A549 (cell line): ENCODE measurements at regions not wholly inside any gene's neighbourhood (a gene's known extent, or its start where the extent isn't known, plus 50 kb on each side); places are given as distances from the start of the nearest gene placed in this dataset.
"Not testable (repeated sequence)": the region's sequence is repeated elsewhere in the genome, so short reads cannot be mapped to it uniquely, and the experiment has no call there.

Source experiments
- ATAC-seq, 2 experiments: fragments of 200-7000 bp in 1 of 2; fragments of >200 bp in 1 of 2; cut with Nextera tagmentation in 1 of 2; cut with Tn5 transposase in 1 of 2; 3 replicates each; pipeline versions ENCODE4 v1.8.0 to v1.9.1; 2018 to 2020; ENCODE audit warnings: mild to moderate bottlenecking in 1 of 2, moderate library complexity in 1 of 2
- CTCF ChIA-PET: fragments of 300-600 bp; sonication (Branson Sonifier 250); formaldehyde crosslinking; extraction: SDS; loops from one replicate; lab custom pipeline; 2021; ENCODE audit warnings: antibody characterized with exemption, inconsistent platforms; lab: Yijun Ruan, JAX
- POLR2A ChIA-PET: fragments of 350-600 bp; formaldehyde crosslinking; extraction: SDS; loops from one replicate; lab custom pipeline; 2021; ENCODE audit warnings: antibody characterized with exemption, inconsistent platforms; lab: Yijun Ruan, JAX
- DNase-seq, 2 experiments: peaks; one replicate each; pipeline versions ENCODE4 v3.0.0 to v3.0.0-alpha.2; 2011 to 2016; ENCODE audit warnings: low read depth in 1 of 2, low spot score in 1 of 2
- FAIRE-seq: peaks from 2 replicates; lab custom pipeline; 2011; peaks lifted over from hg19 to GRCh38; lab: Jason Lieb, UNC
- H3K27ac ChIP-seq, 2 experiments: fragments of >200 bp; sonication (Bioruptor Twin); formaldehyde crosslinking; 3 replicates each; pipeline ENCODE4 v1.5.1; 2016 to 2017
- H3K4me1 ChIP-seq: fragments of >200 bp; sonication (Bioruptor Twin); formaldehyde crosslinking; 3 replicates; pipeline ENCODE4 v1.6.1; 2016
- H3K4me2 ChIP-seq: fragments of >200 bp; sonication (Bioruptor Twin); formaldehyde crosslinking; 3 replicates; pipeline ENCODE4 v1.6.1; 2016
- H3K4me3 ChIP-seq: fragments of >200 bp; sonication (Bioruptor Twin); formaldehyde crosslinking; 3 replicates; pipeline ENCODE4 v1.5.1; 2016
- H3K9me3 ChIP-seq: fragments of >200 bp; sonication (Bioruptor Twin); formaldehyde crosslinking; 3 replicates; pipeline ENCODE4 v1.6.1; 2016
- BHLHE40 ChIP-seq: IDR thresholded peaks from 2 replicates; pipeline ENCODE4 v1.6.1; 2012; ENCODE audit warnings: low read depth, low read length, inconsistent platforms
- CBX2 ChIP-seq: fragments of 200-600 bp; sonication (generic); IDR thresholded peaks from 2 replicates; pipeline ENCODE4 v1.6.1; 2016; ENCODE audit warnings: low read depth, mild to moderate bottlenecking, borderline replicate concordance
- CBX8 ChIP-seq: fragments of 200-600 bp; sonication (generic); IDR thresholded peaks from 2 replicates; pipeline ENCODE4 v1.6.1; 2016
- CHD2 ChIP-seq: fragments of 150-350 bp; IDR thresholded peaks from 2 replicates; pipeline ENCODE4 v1.6.1; 2014; ENCODE audit warnings: low read length; ENCODE audit not compliant: partially characterized antibody
- EHF ChIP-seq: fragments of 250-450 bp; sonication (Bioruptor Pico); IDR thresholded peaks from 2 replicates; pipeline ENCODE4 v1.5.0; 2020; ENCODE audit warnings: mild to moderate bottlenecking
- FOXS1 ChIP-seq: fragments of 250-450 bp; sonication (Bioruptor Pico); IDR thresholded peaks from 2 replicates; pipeline ENCODE4 v1.5.0; 2020; ENCODE audit warnings: mild to moderate bottlenecking, moderate library complexity
- HEYL ChIP-seq: fragments of 250-450 bp; sonication (Bioruptor Pico); IDR thresholded peaks from 2 replicates; pipeline ENCODE4 v1.8.0; 2021; ENCODE audit warnings: mild to moderate bottlenecking, moderate library complexity
- KDM1A ChIP-seq: fragments of 200-600 bp; sonication (generic); IDR thresholded peaks from 2 replicates; pipeline ENCODE4 v1.6.1; 2016; ENCODE audit warnings: low read depth, mild to moderate bottlenecking
- KDM5A ChIP-seq: fragments of 200-600 bp; sonication (generic); IDR thresholded peaks from 2 replicates; pipeline ENCODE4 v1.6.1; 2016; ENCODE audit warnings: antibody characterized with exemption, mild to moderate bottlenecking
- NFE2L2 ChIP-seq: fragments of 150-350 bp; conservative IDR thresholded peaks from 2 replicates; pipeline ENCODE4 v1.6.1; 2014; ENCODE audit warnings: low read length
- NR3C1 ChIP-seq: fragments of >200 bp; sonication (Bioruptor Twin); formaldehyde crosslinking; IDR thresholded peaks from 3 replicates; pipeline ENCODE4 v1.6.1; 2017
- PHF8 ChIP-seq: fragments of 200-600 bp; sonication (generic); IDR thresholded peaks from 2 replicates; pipeline ENCODE4 v1.6.1; 2016; ENCODE audit warnings: low read depth, mild to moderate bottlenecking, antibody characterized with exemption, moderate library complexity, borderline replicate concordance
- POLR2AphosphoS2 ChIP-seq: conservative IDR thresholded peaks from 2 replicates; pipeline ENCODE4 v1.6.1; 2012; ENCODE audit warnings: low read length, improper control_type of control experiment, inconsistent platforms
- RAD21 ChIP-seq, 2 experiments: fragments of >200 bp in 1 of 2; sonication (Bioruptor Twin) in 1 of 2; formaldehyde crosslinking in 1 of 2; IDR thresholded peaks in 1 of 2; conservative IDR thresholded peaks in 1 of 2; 2 replicates in 1 of 2; 3 replicates in 1 of 2; pipeline ENCODE4 v1.6.1; 2012 to 2018; ENCODE audit warnings: inconsistent platforms in 1 of 2
- RARB ChIP-seq: fragments of 250-450 bp; sonication (Bioruptor Pico); IDR thresholded peaks from 2 replicates; pipeline ENCODE4 v1.8.0; 2021; ENCODE audit warnings: mild to moderate bottlenecking, moderate library complexity
- RCOR1 ChIP-seq: fragments of 150-350 bp; IDR thresholded peaks from 2 replicates; pipeline ENCODE4 v1.6.1; 2014; ENCODE audit warnings: antibody characterized with exemption, low read length, low read depth
- RNF2 ChIP-seq: fragments of 200-600 bp; sonication (generic); IDR thresholded peaks from 2 replicates; pipeline ENCODE4 v1.6.1; 2016; ENCODE audit warnings: low read depth, mild to moderate bottlenecking, antibody characterized with exemption, moderate library complexity, borderline replicate concordance
- SMC3 ChIP-seq: fragments of >200 bp; sonication (Bioruptor Twin); formaldehyde crosslinking; IDR thresholded peaks from 3 replicates; pipeline ENCODE4 v1.6.1; 2018; ENCODE audit warnings: inconsistent platforms
- TFCP2L1 ChIP-seq: fragments of 250-450 bp; sonication (Bioruptor Pico); IDR thresholded peaks from 2 replicates; pipeline ENCODE4 v1.5.0; 2021; ENCODE audit warnings: mild to moderate bottlenecking
- ZFP36 ChIP-seq: fragments of 450-650 bp; IDR thresholded peaks from 2 replicates; pipeline ENCODE4 v1.6.1; 2014; ENCODE audit warnings: borderline replicate concordance; ENCODE audit not compliant: partially characterized antibody
- WGBS: methylation state at CpG from one replicate; pipeline ENCODE4 v1.1.6; 2017; ENCODE audit errors: missing lambda C conversion rate; 5-methylcytosine and 5-hydroxymethylcytosine counted together
- TF ChIP-seq, protein P1 (sequence below): fragments of >200 bp; sonication (Bioruptor Twin); formaldehyde crosslinking; IDR thresholded peaks from 3 replicates; pipeline ENCODE4 v1.5.1; 2016
- TF ChIP-seq, protein P2 (sequence below): fragments of 200-600 bp; sonication (generic); IDR thresholded peaks from 2 replicates; pipeline ENCODE4 v1.6.1; 2016; ENCODE audit warnings: antibody characterized with exemption, mild to moderate bottlenecking, moderate library complexity

DNA sequence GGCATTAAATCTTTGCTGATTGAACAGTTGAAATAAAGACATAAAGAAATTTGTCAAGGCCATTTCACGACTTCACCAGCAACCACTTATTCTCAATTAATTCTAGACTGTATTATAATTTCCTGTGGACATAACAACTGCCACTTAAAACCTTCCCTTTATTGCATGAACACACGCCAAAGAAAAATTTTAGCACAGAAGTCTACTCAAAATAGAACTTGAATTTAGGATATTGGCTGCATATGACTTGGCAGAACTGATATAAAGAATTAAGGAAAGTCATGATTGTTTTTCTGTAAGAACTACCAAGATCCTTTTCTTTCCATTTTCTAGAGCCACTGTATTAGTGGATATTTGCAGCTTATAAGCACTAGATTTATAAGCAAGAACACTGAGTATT is 226.5 kb upstream of the AKR1E2 start:
- H3K9me3 ChIP-seq, result no peaks in the 10 kb centered on the region
- ATAC-seq, result no peak
- no peak overlapping the region for H3K27ac ChIP-seq
- DNase-seq, result no peak
- ChIA-PET CTCF (no interaction called here), POLR2A (no interaction called here)
- TF ChIP-seq NFE2L2 (0 out of 2 replicates have a peak, but pooled peaks have one; percentile 21), CHD2 (no peak)
- no peak overlapping the region for H3K4me3 ChIP-seq
- no peaks in the 10 kb centered on the region for H3K4me1 ChIP-seq
- FAIRE-seq, result no peak
- 76% methylated on average over 2 of the region's 2 CpGs for WGBS
- no peak overlapping the region for H3K4me2 ChIP-seq

DNA sequence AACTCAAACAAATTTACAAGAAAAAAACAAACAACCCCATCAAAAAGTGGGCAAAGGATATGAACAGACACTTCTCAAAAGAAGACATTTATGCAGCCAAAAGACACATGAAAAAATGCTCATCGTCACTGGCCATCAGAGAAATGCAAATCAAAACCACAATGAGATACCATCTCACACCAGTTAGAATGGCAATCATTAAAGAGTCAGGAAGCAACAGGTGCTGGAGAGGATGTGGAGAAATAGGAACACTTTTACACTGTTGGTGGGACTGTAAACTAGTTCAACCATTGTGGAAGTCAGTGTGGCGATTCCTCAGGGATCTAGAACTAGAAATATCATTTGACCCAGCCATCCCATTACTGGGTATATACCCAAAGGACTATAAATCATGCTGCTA is 228.1 kb upstream of the AKR1E2 start:
- H3K9me3 ChIP-seq, H3K4me3 ChIP-seq, H3K27ac ChIP-seq, ATAC-seq, DNase-seq, CTCF ChIA-PET, H3K4me1 ChIP-seq, FAIRE-seq, H3K4me2 ChIP-seq, POLR2A ChIA-PET: not testable (repeated sequence)
- WGBS, result 18% methylated on average over 2 of the region's 2 CpGs

DNA sequence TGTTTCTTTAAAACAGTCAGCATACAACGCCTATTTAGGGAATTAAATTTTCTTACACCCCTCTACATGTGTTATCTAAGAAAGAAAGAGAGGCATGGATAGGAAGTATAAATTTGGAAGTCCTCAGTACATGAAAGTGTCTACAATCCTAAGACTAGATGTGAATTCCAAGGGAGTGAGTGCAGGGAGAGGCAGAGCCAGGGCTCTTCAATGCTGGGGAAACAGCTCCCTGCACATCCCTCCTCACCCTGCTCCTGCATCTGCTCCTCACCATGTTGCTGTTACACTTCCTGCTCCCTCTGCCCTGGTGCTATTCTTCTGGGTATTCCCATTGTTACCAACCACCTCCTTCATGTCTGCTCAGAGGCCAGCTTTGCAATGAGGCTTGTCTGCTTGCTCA is 229.1 kb upstream of the AKR1E2 start:
- Histone ChIP-seq H3K4me2 (no peak overlapping the region), H3K4me3 (no peak overlapping the region), H3K4me1 (no peaks in the 10 kb centered on the region), H3K27ac (no peak overlapping the region), H3K9me3 (no peaks in the 10 kb centered on the region)
- WGBS, result 73% methylated on average over 1 of the region's 1 CpG
- POLR2A ChIA-PET, result no interaction called here
- DNase-seq, result no peak
- CTCF ChIA-PET, result interaction anchor here (1.3 kb wide), 1 partner anchor 42 kb away, joined by 3 read pairs; no protein-coding TSS in a partner anchor
- TF ChIP-seq CBX8 (no peak), FOXS1 (CRISPR knock-in tag) (no peak), NFE2L2 (no peak), RNF2 (no peak), SMC3 (no peak), BHLHE40 (no peak), CBX2 (no peak), POLR2AphosphoS2 (no peak)
- ATAC-seq, result no peak
- FAIRE-seq, result no peak

DNA sequence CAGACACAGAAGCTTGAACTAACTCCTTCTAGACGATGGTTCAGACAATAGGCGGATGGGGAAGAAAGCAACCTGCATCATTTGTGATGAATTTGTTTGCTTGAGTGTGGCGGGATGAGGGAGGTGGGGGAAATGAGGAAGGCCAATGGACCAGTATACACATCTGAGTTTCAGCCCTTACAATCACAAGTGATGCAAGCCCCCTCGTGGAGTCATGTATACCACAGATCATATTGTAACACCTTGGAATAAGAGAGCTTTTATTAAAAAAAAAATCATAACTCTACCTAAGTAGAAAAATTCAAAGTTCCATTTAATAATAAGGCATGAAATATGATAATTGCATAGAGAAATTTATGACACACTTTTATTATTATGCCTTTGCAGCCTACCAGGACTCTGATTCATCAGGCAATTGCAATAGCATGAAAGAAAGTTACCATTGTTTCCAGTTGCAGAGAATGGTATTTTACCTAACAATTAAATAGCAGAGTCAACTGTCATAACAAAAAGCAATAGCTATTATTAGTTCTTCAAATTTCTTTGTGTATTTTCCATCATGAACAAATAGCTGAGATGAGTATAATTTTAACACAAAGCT is 230.2 kb upstream of the AKR1E2 start:
- Histone ChIP-seq H3K4me3 (no peak overlapping the region), H3K9me3 (no peaks in the 10 kb centered on the region), H3K4me1 (no peaks in the 10 kb centered on the region)
- ATAC-seq (no peak), FAIRE-seq (peak; percentile 7)
- TF ChIP-seq PHF8, result no peak
- TF ChIP-seq, all 56 proteins: peak for 0
- DNase-seq, result no peak
- CTCF ChIA-PET, result interaction anchor here (1.2 to 1.3 kb wide), 2 partner anchors 41 to 638 kb away, joined by 3 to 5 read pairs; no protein-coding TSS in a partner anchor
- WGBS, result 75% methylated on average over 4 of the region's 4 CpGs
- Histone ChIP-seq H3K4me2 (no peak overlapping the region), H3K27ac (no peak overlapping the region)
- POLR2A ChIA-PET, result no interaction called here

DNA sequence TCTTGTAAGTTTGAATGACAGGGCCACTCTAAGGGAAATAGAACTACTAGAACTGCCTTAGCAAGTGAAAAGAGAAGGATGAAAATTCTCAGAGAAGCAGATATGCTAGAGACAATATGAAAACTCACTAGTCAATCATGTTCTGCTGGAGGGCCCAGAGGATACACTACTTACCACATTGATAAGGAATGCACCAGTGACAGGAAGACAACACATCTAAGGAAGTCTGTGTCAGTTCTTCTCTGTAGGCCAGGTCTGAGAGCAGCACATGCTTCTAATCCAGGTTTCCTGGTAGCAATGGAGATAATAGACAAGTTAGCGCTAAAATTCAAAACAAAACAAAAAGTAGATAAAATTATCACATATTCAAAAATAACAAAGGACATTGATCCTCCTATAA is 235.2 kb upstream of the AKR1E2 start:
- ChIA-PET CTCF (no interaction called here), POLR2A (no interaction called here)
- Histone ChIP-seq H3K4me1 (no peaks in the 10 kb centered on the region), H3K27ac (no peak overlapping the region), H3K9me3 (no peaks in the 10 kb centered on the region), H3K4me3 (no peak overlapping the region), H3K4me2 (no peak overlapping the region)
- whole genome bisulfite sequencing, result 93% methylated on average over 1 of the region's 1 CpG
- FAIRE-seq (no peak), DNase-seq (no peak), ATAC-seq (no peak)
- TF ChIP-seq HEYL (CRISPR knock-in tag), result no peak
- TF ChIP-seq KDM5A, result no peak
- TF ChIP-seq KDM1A, result no peak
- no peak for TF ChIP-seq TFCP2L1 (CRISPR knock-in tag)
- TF ChIP-seq, protein P1, sequence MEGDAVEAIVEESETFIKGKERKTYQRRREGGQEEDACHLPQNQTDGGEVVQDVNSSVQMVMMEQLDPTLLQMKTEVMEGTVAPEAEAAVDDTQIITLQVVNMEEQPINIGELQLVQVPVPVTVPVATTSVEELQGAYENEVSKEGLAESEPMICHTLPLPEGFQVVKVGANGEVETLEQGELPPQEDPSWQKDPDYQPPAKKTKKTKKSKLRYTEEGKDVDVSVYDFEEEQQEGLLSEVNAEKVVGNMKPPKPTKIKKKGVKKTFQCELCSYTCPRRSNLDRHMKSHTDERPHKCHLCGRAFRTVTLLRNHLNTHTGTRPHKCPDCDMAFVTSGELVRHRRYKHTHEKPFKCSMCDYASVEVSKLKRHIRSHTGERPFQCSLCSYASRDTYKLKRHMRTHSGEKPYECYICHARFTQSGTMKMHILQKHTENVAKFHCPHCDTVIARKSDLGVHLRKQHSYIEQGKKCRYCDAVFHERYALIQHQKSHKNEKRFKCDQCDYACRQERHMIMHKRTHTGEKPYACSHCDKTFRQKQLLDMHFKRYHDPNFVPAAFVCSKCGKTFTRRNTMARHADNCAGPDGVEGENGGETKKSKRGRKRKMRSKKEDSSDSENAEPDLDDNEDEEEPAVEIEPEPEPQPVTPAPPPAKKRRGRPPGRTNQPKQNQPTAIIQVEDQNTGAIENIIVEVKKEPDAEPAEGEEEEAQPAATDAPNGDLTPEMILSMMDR, result no peak
- TF ChIP-seq ZFP36, result no peak
- TF ChIP-seq RARB (CRISPR knock-in tag), result no peak
- no peak for TF ChIP-seq SMC3
- TF ChIP-seq EHF (CRISPR knock-in tag), result no peak
- TF ChIP-seq RCOR1, result no peak
- TF ChIP-seq NR3C1, result no peak
- TF ChIP-seq, protein P2, sequence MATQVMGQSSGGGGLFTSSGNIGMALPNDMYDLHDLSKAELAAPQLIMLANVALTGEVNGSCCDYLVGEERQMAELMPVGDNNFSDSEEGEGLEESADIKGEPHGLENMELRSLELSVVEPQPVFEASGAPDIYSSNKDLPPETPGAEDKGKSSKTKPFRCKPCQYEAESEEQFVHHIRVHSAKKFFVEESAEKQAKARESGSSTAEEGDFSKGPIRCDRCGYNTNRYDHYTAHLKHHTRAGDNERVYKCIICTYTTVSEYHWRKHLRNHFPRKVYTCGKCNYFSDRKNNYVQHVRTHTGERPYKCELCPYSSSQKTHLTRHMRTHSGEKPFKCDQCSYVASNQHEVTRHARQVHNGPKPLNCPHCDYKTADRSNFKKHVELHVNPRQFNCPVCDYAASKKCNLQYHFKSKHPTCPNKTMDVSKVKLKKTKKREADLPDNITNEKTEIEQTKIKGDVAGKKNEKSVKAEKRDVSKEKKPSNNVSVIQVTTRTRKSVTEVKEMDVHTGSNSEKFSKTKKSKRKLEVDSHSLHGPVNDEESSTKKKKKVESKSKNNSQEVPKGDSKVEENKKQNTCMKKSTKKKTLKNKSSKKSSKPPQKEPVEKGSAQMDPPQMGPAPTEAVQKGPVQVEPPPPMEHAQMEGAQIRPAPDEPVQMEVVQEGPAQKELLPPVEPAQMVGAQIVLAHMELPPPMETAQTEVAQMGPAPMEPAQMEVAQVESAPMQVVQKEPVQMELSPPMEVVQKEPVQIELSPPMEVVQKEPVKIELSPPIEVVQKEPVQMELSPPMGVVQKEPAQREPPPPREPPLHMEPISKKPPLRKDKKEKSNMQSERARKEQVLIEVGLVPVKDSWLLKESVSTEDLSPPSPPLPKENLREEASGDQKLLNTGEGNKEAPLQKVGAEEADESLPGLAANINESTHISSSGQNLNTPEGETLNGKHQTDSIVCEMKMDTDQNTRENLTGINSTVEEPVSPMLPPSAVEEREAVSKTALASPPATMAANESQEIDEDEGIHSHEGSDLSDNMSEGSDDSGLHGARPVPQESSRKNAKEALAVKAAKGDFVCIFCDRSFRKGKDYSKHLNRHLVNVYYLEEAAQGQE, result no peak
- TF ChIP-seq CHD2, result no peak
- TF ChIP-seq RAD21 (conservative IDR thresholded peaks at IDR 0.05 in 1 of 2, IDR thresholded peaks at IDR 0.05 in 1 of 2), result no peak
